HepG2 (cell line): ENCODE measurements at regions not wholly inside any gene's neighbourhood (a gene's known extent, or its start where the extent isn't known, plus 50 kb on each side); places are given as distances from the start of the nearest gene placed in this dataset.
A peak's percentile ranks its signal among the peaks of the same experiment; 100 is the strongest.

ENCODE experiments used
- ATAC-seq: fragments of 200-7000 bp; cut with Tn5 transposase; 3 replicates; pipeline ENCODE4 v1.9.1; 2020; ENCODE audit warnings: mild to moderate bottlenecking, moderate library complexity
- BruUV-seq: library from RNA; stranded (reverse); fragments of 400-500 nt; replicated peaks from 2 replicates; lab custom pipeline; 2021; lab: Mats Ljungman, UMichigan
- CTCF ChIA-PET: fragments of 300-600 bp; formaldehyde crosslinking; extraction: SDS; loops from one replicate; lab custom pipeline; 2021; ENCODE audit warnings: low total read pairs, inconsistent platforms, low intra/inter-chr PET ratio; lab: Yijun Ruan, JAX
- POLR2A ChIA-PET: fragments of 350-600 bp; sonication (Branson Sonifier 250); formaldehyde crosslinking; loops from one replicate; lab custom pipeline; 2020; ENCODE audit warnings: antibody characterized with exemption, inconsistent platforms; lab: Yijun Ruan, JAX
- DNase-seq: peaks from one replicate; pipeline ENCODE4 v3.0.0-alpha.2; 2015; ENCODE audit warnings: low spot score
- FAIRE-seq: peaks from 3 replicates; lab custom pipeline; 2011; peaks lifted over from hg19 to GRCh38; lab: Jason Lieb, UNC
- H2AFZ ChIP-seq: one replicate; pipeline ENCODE4 v1.6.1; 2011; ENCODE audit warnings: low read length, inconsistent platforms
- H3K27ac ChIP-seq: fragments of 300-600 bp; 3 replicates; pipeline ENCODE4 v1.8.0; 2011; ENCODE audit warnings: mixed run types, mild to moderate bottlenecking, mixed read lengths, low read length, inconsistent platforms; ENCODE audit not compliant: insufficient read depth; ENCODE audit errors: extremely low read length
- H3K27me3 ChIP-seq, 2 experiments: fragments of 200-600 bp in 1 of 2; 2 replicates in 1 of 2; 3 replicates in 1 of 2; pipeline versions ENCODE4 v1.6.0 to v1.8.0; 2011; ENCODE audit warnings: low read length in 2 of 2, mild to moderate bottlenecking in 2 of 2, moderate library complexity in 2 of 2, inconsistent platforms in 1 of 2; ENCODE audit not compliant: insufficient read depth in 2 of 2, control insufficient read depth in 1 of 2
- H3K36me3 ChIP-seq, 2 experiments: fragments of 200-600 bp in 1 of 2; replicated peaks in 1 of 2; 2 replicates in 1 of 2; 3 replicates in 1 of 2; pipeline versions ENCODE4 v1.5.1 to v1.8.0; 2011; ENCODE audit warnings: low read length in 2 of 2, inconsistent platforms in 1 of 2; ENCODE audit not compliant: insufficient read depth in 2 of 2, control insufficient read depth in 1 of 2
- H3K4me1 ChIP-seq: 2 replicates; pipeline ENCODE4 v1.5.1; 2012; ENCODE audit warnings: low read length, inconsistent platforms; ENCODE audit not compliant: insufficient read depth
- H3K4me2 ChIP-seq: 2 replicates; pipeline ENCODE4 v1.6.0; 2011; ENCODE audit warnings: low read depth, low read length, inconsistent platforms
- H3K4me3 ChIP-seq, 3 experiments: fragments of 200-600 bp in 1 of 3; sonication (generic), shearing (Covaris generic) in 1 of 3; replicated peaks in 1 of 3; 2 replicates each; pipeline ENCODE4 v1.5.1; 2011 to 2016; ENCODE audit warnings: low read length in 3 of 3, inconsistent platforms in 2 of 3, low read depth in 2 of 3, mild to moderate bottlenecking in 2 of 3, control low read depth in 1 of 3, mixed read lengths in 1 of 3; ENCODE audit not compliant: insufficient read depth in 1 of 3
- H3K79me2 ChIP-seq: one replicate; pipeline ENCODE4 v1.6.1; 2011; ENCODE audit warnings: low read length, inconsistent platforms; ENCODE audit not compliant: insufficient read depth
- H3K9ac ChIP-seq: 2 replicates; pipeline ENCODE4 v1.6.0; 2011; ENCODE audit warnings: mild to moderate bottlenecking, low read depth, low read length, inconsistent platforms; ENCODE audit not compliant: insufficient read depth
- H3K9me3 ChIP-seq: 2 replicates; pipeline ENCODE4 v1.5.1; 2012; ENCODE audit warnings: mild to moderate bottlenecking, low read length
- H4K20me1 ChIP-seq: 2 replicates; pipeline ENCODE4 v1.6.0; 2011; ENCODE audit warnings: inconsistent platforms, mild to moderate bottlenecking, low read length, moderate library complexity; ENCODE audit not compliant: insufficient read depth
- ARNTL ChIP-seq: sonication (generic); formaldehyde crosslinking; IDR thresholded peaks from 2 replicates; pipeline ENCODE4 v1.4.0; 2020; ENCODE audit warnings: mild to moderate bottlenecking, missing genetic modification reagents
- CSRNP2 ChIP-seq: sonication (generic); formaldehyde crosslinking; conservative IDR thresholded peaks from 2 replicates; pipeline ENCODE4 v1.8.0; 2022; ENCODE audit warnings: low read depth, missing genetic modification reagents
- GABPA ChIP-seq, 2 experiments: IDR thresholded peaks; 2 replicates each; pipeline ENCODE4 v1.6.1; 2011 to 2016; ENCODE audit warnings: low read depth in 2 of 2, low read length in 1 of 2, missing biosample characterization in 1 of 2, missing genetic modification characterization in 1 of 2
- GABPB1 ChIP-seq: IDR thresholded peaks from 2 replicates; pipeline ENCODE4 v1.6.1; 2016; ENCODE audit warnings: mild to moderate bottlenecking, missing genetic modification reagents, moderate library complexity, missing compliant biosample characterization
- ISX ChIP-seq: sonication (generic); formaldehyde crosslinking; conservative IDR thresholded peaks from 2 replicates; pipeline ENCODE4 v1.5.0; 2020; ENCODE audit warnings: missing genetic modification reagents
- KLF15 ChIP-seq: sonication (generic); formaldehyde crosslinking; IDR thresholded peaks from 2 replicates; pipeline ENCODE4 v1.8.1; 2023; ENCODE audit warnings: borderline replicate concordance, mild to moderate bottlenecking, inconsistent platforms, missing genetic modification reagents, mixed read lengths
- MYC ChIP-seq: sonication (generic); formaldehyde crosslinking; IDR thresholded peaks from 2 replicates; pipeline ENCODE4 v1.9.0; 2021; ENCODE audit warnings: missing genetic modification reagents, borderline replicate concordance
- NAIF1 ChIP-seq: sonication (generic); formaldehyde crosslinking; IDR thresholded peaks from 2 replicates; pipeline ENCODE4 v1.5.0; 2020; ENCODE audit warnings: mild to moderate bottlenecking, missing genetic modification reagents, borderline replicate concordance
- NFIB ChIP-seq: sonication (generic); formaldehyde crosslinking; IDR thresholded peaks from 2 replicates; pipeline ENCODE4 v1.9.0; 2021; ENCODE audit warnings: missing genetic modification reagents, mild to moderate bottlenecking, borderline replicate concordance
- NR2C2 ChIP-seq: sonication (generic); formaldehyde crosslinking; IDR thresholded peaks from 2 replicates; pipeline ENCODE4 v1.4.0; 2020; ENCODE audit warnings: missing genetic modification reagents, mild to moderate bottlenecking, moderate library complexity, borderline replicate concordance
- PHB2 ChIP-seq: fragments of 450-650 bp; IDR thresholded peaks from 2 replicates; pipeline ENCODE4 v1.6.1; 2018; ENCODE audit not compliant: partially characterized antibody
- SIN3B ChIP-seq: fragments of 150-350 bp; IDR thresholded peaks from 2 replicates; pipeline ENCODE4 v1.6.1; 2014; ENCODE audit warnings: low read length
- THAP11 ChIP-seq: IDR thresholded peaks from 2 replicates; pipeline ENCODE4 v1.6.1; 2016; ENCODE audit warnings: missing biosample characterization, missing genetic modification reagents
- YEATS4 ChIP-seq: sonication (generic); formaldehyde crosslinking; IDR thresholded peaks from 2 replicates; pipeline ENCODE4 v1.4.0; 2020; ENCODE audit warnings: missing genetic modification reagents, borderline replicate concordance
- ZFP62 ChIP-seq: sonication (generic); formaldehyde crosslinking; IDR thresholded peaks from 2 replicates; pipeline ENCODE4 v1.4.0; 2020; ENCODE audit warnings: missing genetic modification reagents
- ZFP82 ChIP-seq: sonication (generic); formaldehyde crosslinking; IDR thresholded peaks from 2 replicates; pipeline ENCODE4 v1.5.1; 2020; ENCODE audit warnings: mild to moderate bottlenecking, missing genetic modification reagents, borderline replicate concordance
- ZKSCAN1 ChIP-seq: fragments of 150-350 bp; IDR thresholded peaks from 2 replicates; pipeline ENCODE4 v1.6.1; 2014; ENCODE audit warnings: low read length
- ZNF30 ChIP-seq: sonication (generic); formaldehyde crosslinking; IDR thresholded peaks from 2 replicates; pipeline ENCODE4 v1.5.0; 2020; ENCODE audit warnings: mild to moderate bottlenecking, missing genetic modification reagents
- ZNF703 ChIP-seq: sonication (generic); formaldehyde crosslinking; IDR thresholded peaks from 2 replicates; pipeline ENCODE4 v1.5.1; 2020; ENCODE audit warnings: missing genetic modification reagents, mild to moderate bottlenecking, moderate library complexity, borderline replicate concordance
- ZNF761 ChIP-seq: sonication (generic); formaldehyde crosslinking; conservative IDR thresholded peaks from 2 replicates; pipeline ENCODE4 v1.4.0; 2020; ENCODE audit warnings: mild to moderate bottlenecking, missing genetic modification reagents
- WGBS: methylation state at CpG from one replicate; pipeline ENCODE4 v1.1.6; 2017; ENCODE audit warnings: low lambda C conversion rate; 5-methylcytosine and 5-hydroxymethylcytosine counted together
- in situ Hi-C: cut with HindIII; loops from 2 replicates; pipeline ENCODE4 v1.10.0; 2017; ENCODE audit warnings: low pct_unique_long_range_greater_than_20kb; ENCODE audit not compliant: extremely low pct_ligation_motif_present
- intact Hi-C: fragments of 100-400 bp; cut with micrococcal nuclease; formaldehyde crosslinking; loops from one replicate; pipeline ENCODE4 v1.10.0; 2022; ENCODE audit not compliant: unreplicated experiment

- DNase-seq, result peak; percentile 6
Measured at GRCh38 chr4:146033149-146033548, 94.5 kb upstream of the ZNF827 start.

GRCh38 chr4:146032234-146032860, 93.7 kb upstream of the ZNF827 start:
- peak; percentile 79 for ATAC-seq
- no peaks in the 10 kb centered on the region for H3K79me2 ChIP-seq
- H3K9ac ChIP-seq, result no peak overlapping the region
- no TSS peak for BruUV-seq
- in situ Hi-C loops (no loop called here), intact Hi-C loops (no loop called here)
- no peak overlapping the region for H3K27ac ChIP-seq
- H2AFZ ChIP-seq, result no peak overlapping the region
- CTCF ChIA-PET, result no interaction called here
- no peak for DNase-seq
- 9% methylated on average over 5 of the region's 7 CpGs for WGBS
- 0 out of 2 replicates have a peak overlapping the region, but pooled peaks have one; percentile 15 for H3K4me2 ChIP-seq
- no peak overlapping the region for H3K4me3 ChIP-seq
- no peaks in the 10 kb centered on the region for H3K4me1 ChIP-seq
- H3K36me3 ChIP-seq, result no peaks in the 10 kb centered on the region
- no peaks in the 10 kb centered on the region for H3K9me3 ChIP-seq
- FAIRE-seq, result no peak
- no peaks in the 10 kb centered on the region for H4K20me1 ChIP-seq
- H3K27me3 ChIP-seq, result no peaks in the 10 kb centered on the region
- POLR2A ChIA-PET, result no interaction called here
- no peak for TF ChIP-seq NFIB (CRISPR knock-in tag)
- TF ChIP-seq ZFP82 (CRISPR knock-in tag), result no peak
- TF ChIP-seq ISX (CRISPR knock-in tag), result no peak
- TF ChIP-seq ZKSCAN1, result no peak
- no peak for TF ChIP-seq SIN3B
- no peak for TF ChIP-seq THAP11 (CRISPR knock-in tag)
- TF ChIP-seq ZNF30 (CRISPR knock-in tag), result no peak
- no peak for TF ChIP-seq KLF15 (CRISPR knock-in tag)
- TF ChIP-seq YEATS4, result no peak
- no peak for TF ChIP-seq NAIF1
- TF ChIP-seq PHB2, result no peak
- no peak for TF ChIP-seq CSRNP2 (CRISPR knock-in tag)
- no peak for TF ChIP-seq ZNF761 (CRISPR knock-in tag)
- TF ChIP-seq ZNF703, result no peak
- no peak for TF ChIP-seq MYC (CRISPR knock-in tag)
- no peak for TF ChIP-seq ARNTL

More at GRCh38 chr4:146033149-146033548, 94.5 kb upstream of the ZNF827 start:
- H2AFZ ChIP-seq, result no peak overlapping the region
- 2% methylated on average over 5 of the region's 5 CpGs for WGBS
- ChIA-PET POLR2A (no interaction called here), CTCF (no interaction called here)
- H3K27ac ChIP-seq, result no peak overlapping the region
- H3K27me3 ChIP-seq, result no peaks in the 10 kb centered on the region
- peak; percentile 49 for ATAC-seq
- no peak for FAIRE-seq
- TF ChIP-seq GABPB1 (CRISPR knock-in tag) (peak; percentile 38; the same call in 1 of the 2 replicates), NR2C2 (CRISPR knock-in tag) (peak; percentile 69), ZFP62 (no peak), GABPA (IDR thresholded peaks at IDR 0.05; ENCODE audit: low read depth, low read length) (no peak), GABPA (CRISPR knock-in tag; IDR thresholded peaks at IDR 0.05; ENCODE audit: low read depth) (peak; percentile 53; the same call in 1 of the 2 replicates)
- no peaks in the 10 kb centered on the region for H3K79me2 ChIP-seq
- H3K36me3 ChIP-seq, result no peaks in the 10 kb centered on the region
- no peaks in the 10 kb centered on the region for H3K4me1 ChIP-seq
- H3K4me2 ChIP-seq, result no peak overlapping the region
- no peak overlapping the region for H3K9ac ChIP-seq
- no TSS peak for BruUV-seq
- intact Hi-C loops, result no loop called here
- in situ Hi-C loops, result no loop called here
- H4K20me1 ChIP-seq, result no peaks in the 10 kb centered on the region
- H3K9me3 ChIP-seq, result no peaks in the 10 kb centered on the region
- no peak overlapping the region for H3K4me3 ChIP-seq
